ENCODE measurements at regions not wholly inside any gene's neighbourhood (a gene's known extent, or its start where the extent isn't known, plus 50 kb on each side); places are given as distances from the start of the nearest gene placed in this dataset.
A peak's percentile ranks its signal among the peaks of the same experiment; 100 is the strongest.
"Not testable (repeated sequence)": the region's sequence is repeated elsewhere in the genome, so short reads cannot be mapped to it uniquely, and the experiment has no call there.

GRCh38 chr6:111925296-111925695, 52.0 kb upstream of the FYN start:
- peak; percentile 81 for FAIRE-seq
- peak; percentile 13 for DNase-seq (ENCODE audit: insufficient read length, low spot score)
- TF ChIP-seq POLR2A (IDR thresholded peaks at IDR 0.05; ENCODE audit: low read depth, low read length): no peak

DNA sequence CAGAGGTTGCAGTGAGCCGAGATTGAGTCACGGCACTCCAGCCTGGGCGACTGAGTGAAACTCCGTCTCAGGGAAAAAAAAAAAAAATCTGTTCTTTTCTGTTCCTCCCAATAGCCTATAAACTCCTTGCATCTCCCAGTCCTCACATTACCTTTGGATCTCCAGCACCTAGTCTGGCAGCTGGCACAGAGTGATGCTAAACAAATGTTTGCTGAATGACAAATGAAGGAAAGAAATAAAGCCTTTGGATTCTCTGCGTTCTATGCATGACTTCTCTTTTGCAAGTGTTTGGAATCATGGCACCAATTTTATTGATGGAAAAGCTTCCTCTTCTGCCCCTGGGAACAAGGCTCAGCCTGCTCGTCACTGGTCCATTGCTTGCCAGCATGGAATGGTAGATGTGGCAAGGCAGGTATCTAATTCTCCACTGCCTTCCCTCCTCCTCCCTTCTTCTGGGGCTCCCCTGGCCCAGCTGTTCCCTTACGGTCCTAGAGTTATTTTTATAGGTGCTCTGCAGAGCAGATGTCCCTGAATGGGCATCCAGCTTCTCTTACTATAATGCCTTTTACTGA, 53.6 kb upstream of the FYN start:
- no peak for FAIRE-seq
- no peak for TF ChIP-seq POLR2A (IDR thresholded peaks at IDR 0.05; ENCODE audit: low read depth, low read length)
- no peak for DNase-seq (ENCODE audit: insufficient read length, low spot score)

DNA sequence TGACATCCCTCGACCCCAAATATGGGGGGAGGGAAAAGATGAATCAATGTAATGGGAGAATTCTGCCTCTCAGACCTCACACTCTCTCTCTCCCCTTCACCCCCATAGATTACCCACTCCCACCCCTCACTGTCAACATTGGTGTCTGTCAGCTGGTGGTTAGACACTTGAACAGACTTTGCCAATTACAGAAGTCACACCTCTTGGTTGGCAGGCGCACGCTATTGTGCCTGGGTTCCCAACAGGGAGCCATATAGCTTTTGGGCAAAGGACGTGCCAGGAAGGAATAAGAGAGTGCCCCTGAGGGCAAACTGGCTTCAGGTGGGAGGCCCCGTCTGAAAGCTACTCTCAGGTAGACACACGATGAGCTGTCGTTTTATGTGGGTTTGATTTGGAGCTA, 54.1 kb upstream of the FYN start:
- TF ChIP-seq POLR2A (IDR thresholded peaks at IDR 0.05; ENCODE audit: low read depth, low read length): no peak
- FAIRE-seq (no peak), DNase-seq (ENCODE audit: insufficient read length, low spot score) (no peak)

GRCh38 chr6:111928139-111928538, 54.9 kb upstream of the FYN start:
- FAIRE-seq: no peak
- no peak for TF ChIP-seq POLR2A (IDR thresholded peaks at IDR 0.05; ENCODE audit: low read depth, low read length)
- no peak for DNase-seq (ENCODE audit: insufficient read length, low spot score)

DNA sequence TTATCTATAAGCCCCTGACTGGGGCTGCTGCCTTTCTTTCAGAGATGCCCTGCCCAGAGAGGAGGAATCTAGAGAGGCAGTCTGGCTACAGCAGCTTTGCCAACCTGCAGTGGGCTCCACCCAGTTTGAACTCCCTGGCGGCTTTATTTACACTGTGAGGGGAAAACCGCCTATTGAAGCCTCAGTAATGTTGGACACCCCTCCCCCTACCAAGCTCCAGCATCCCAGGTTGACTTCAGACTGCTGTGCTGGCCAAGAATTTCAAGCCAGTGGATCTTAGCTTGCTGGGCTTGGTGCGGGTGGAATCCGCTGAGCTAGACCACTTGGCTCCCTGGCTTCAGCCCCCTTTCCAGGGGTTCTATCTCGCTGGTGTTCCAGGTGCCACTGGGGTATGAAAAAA, 61.4 kb upstream of the FYN start:
- not testable (repeated sequence) for FAIRE-seq; DNase-seq (ENCODE audit: insufficient read length, low spot score)

DNA sequence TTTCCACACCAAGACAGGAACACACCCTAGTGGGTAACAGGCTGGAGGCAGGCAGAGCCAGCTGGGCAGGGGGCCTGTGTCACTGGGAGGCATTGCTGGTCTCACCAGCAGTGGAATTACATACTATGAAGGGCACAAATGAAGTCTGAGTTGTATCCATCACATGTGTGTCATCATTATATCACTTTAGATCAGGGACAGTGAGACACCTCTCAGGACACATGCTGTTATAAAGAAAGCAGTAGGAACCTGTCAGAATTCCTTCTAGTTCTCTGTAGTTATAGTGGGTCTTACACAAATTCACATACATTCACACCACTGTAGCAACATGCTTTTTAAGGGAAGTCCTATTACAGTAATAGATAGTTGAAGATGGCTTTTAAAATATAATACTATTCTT, 63.5 kb upstream of the FYN start:
- no peak for DNase-seq (ENCODE audit: insufficient read length, low spot score)
- no peak for FAIRE-seq
- TF ChIP-seq POLR2A (IDR thresholded peaks at IDR 0.05; ENCODE audit: low read depth, low read length): no peak

GRCh38 chr6:111938710-111939109, 65.5 kb upstream of the FYN start:
- TF ChIP-seq POLR2A (IDR thresholded peaks at IDR 0.05; ENCODE audit: low read depth, low read length): no peak
- peak; percentile 4 for DNase-seq (ENCODE audit: insufficient read length, low spot score)
- FAIRE-seq: no peak

- DNase-seq (ENCODE audit: insufficient read length, low spot score): no peak
- no peak for FAIRE-seq
- TF ChIP-seq POLR2A (IDR thresholded peaks at IDR 0.05; ENCODE audit: low read depth, low read length): no peak
Measured at GRCh38 chr6:111939902-111940301, 66.7 kb upstream of the FYN start.

DNA sequence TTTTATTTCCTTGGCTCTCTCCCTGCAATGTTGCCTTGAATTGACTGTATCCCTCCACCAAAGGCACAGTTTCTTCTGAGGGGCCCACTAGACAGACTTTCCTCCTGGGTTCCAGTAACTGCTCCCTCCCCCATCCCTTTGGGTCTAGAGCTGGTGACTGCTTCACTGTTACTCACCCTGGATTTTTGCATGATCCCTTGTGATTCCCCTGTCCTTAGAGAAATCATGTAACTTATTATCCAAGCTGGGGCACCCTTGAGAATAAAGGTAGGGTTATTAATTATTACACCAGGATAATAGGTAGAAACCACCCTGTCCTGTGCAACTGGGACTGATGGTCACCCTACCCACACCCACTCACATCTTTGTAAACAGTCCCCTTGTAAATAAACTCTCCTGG, 67.5 kb upstream of the FYN start:
- FAIRE-seq: no peak
- no peak for TF ChIP-seq POLR2A (IDR thresholded peaks at IDR 0.05; ENCODE audit: low read depth, low read length)
- no peak for DNase-seq (ENCODE audit: insufficient read length, low spot score)

DNA sequence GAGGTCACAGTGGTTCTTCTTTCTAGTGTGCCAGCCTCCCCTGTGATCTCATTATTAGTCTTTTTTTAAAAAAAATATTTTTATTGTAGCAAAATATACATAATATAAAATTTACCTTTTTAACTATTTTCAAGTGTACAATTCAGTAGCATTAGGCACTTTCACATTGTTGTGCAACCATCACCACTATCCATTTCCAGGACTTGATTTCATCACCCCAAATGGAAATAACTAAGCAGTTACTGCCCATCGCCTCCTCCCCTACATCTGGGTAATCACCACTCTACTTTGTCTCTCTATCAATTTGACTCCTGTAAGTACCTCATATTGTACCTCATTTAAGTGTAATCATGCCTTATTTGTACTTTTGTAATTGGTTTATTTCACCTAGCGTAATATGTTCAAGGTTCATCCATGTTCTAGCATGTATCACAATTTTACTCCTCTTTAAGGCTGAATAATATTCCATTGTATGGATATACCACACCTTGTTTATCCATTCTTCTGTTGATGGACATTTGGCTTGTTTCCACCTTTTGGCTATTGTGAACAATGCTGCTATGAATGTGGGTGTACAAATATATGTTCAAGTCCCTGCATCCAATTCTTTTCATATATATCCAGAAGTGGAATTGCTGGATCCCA, 68.6 kb upstream of the FYN start:
- TF ChIP-seq POLR2A (IDR thresholded peaks at IDR 0.05; ENCODE audit: low read depth, low read length): no peak
- no peak for FAIRE-seq
- DNase-seq (ENCODE audit: insufficient read length, low spot score): no peak

DNA sequence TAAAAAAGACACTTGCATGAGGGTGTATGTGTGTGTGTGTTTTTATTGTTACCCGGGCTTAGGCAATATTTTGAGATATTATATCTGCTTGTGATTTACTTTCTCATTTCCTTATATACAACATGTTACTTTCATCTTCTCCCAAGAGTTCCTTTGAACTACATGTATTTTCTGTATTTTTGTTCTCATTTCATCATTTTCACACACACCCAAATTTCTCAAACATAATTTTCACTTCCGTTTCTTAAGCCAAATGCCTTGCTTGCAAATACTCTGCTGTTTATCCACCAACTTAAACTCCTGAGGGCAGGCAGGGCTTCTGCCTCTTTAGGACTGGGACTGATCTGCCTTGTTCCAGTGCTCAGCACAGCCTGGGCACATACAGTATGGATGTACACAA, 69.3 kb upstream of the FYN start:
- no peak for DNase-seq (ENCODE audit: insufficient read length, low spot score)
- TF ChIP-seq POLR2A (IDR thresholded peaks at IDR 0.05; ENCODE audit: low read depth, low read length): no peak
- FAIRE-seq: no peak

DNA sequence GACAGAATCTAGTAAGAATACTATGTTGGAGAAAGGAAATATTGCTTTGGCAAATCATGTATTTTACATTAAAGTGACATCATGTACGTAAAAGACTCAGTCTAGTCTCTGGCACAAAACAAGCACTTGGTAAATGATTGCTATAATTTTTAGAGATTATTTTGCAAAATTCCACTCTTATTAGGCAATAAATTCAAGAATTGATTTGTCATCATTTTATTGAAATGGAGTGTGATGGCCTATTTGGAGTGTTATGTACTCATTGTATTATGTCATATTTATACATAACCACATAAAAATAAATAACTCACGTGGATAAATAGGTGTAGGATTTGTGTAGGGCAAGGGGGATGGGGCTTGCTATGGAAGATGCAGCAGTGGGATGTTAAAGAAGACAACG, 70.0 kb upstream of the FYN start:
- no peak for TF ChIP-seq POLR2A (IDR thresholded peaks at IDR 0.05; ENCODE audit: low read depth, low read length)
- FAIRE-seq (no peak), DNase-seq (ENCODE audit: insufficient read length, low spot score) (no peak)

- TF ChIP-seq POLR2A (IDR thresholded peaks at IDR 0.05; ENCODE audit: low read depth, low read length): no peak
- DNase-seq (ENCODE audit: insufficient read length, low spot score) (no peak), FAIRE-seq (no peak)
Measured at GRCh38 chr6:111943726-111944125, 70.5 kb upstream of the FYN start.

DNA sequence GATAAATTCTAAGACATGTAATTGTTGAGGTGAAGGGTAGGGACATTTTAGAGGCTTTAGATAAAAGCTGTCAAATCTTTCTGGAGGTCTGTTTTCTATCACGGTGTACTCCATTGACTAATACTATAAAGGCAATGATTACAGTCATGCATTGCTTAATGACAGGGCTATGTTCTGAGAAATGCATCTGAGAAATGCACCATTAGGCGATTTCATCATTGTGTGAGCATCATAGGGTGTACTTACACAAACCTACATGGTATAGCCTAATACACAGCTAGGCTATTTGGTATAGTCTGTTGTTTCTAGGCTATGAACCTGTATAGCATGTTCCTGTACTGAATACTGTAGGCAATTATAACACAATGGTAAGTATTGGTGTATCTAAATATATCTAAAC, 71.3 kb upstream of the FYN start:
- FAIRE-seq (no peak), DNase-seq (ENCODE audit: insufficient read length, low spot score) (no peak)
- TF ChIP-seq POLR2A (IDR thresholded peaks at IDR 0.05; ENCODE audit: low read depth, low read length): no peak

DNA sequence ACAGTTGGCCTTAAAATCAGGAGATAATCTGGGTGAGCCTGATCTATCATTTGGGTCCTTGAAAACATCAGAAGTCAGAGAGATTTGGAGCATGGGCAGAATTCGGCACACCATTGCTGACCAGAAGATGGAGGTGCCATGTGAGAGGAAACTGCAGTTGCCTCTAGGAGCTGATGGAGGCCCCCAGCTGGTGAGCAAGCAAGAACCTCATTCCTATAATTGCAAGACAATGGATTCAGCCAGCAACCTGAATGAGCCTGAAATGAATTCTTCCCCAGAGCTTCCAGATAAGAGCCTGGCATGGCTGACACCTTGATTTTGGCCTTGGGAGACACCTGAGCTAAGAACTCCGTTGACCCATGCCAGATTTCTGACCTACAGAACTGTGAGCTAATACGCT, 76.3 kb upstream of the FYN start:
- no peak for FAIRE-seq

DNA sequence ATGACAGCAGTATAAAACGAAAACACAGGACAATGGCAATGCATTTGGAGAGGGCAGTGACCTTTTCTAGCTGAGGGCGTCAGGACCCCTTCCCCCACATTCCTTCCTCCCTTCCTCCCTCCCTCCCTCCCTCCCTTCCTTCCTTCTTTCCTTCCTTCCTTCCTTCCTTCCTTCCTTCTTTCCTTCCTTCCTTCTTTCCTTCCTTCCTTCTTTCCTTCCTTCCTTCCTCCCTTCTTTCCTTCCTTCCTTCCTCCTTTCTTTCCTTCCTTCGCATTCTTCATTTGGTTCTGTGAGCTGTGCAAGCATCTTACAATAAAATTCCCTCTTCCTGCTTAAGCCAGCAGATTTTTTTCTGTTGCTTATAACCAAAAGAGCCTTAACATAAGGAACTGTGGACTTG, 76.7 kb upstream of the FYN start:
- FAIRE-seq; DNase-seq (ENCODE audit: insufficient read length, low spot score): not testable (repeated sequence)

More for the DNA sequence above, 76.3 kb upstream of the FYN start:
- TF ChIP-seq POLR2A (IDR thresholded peaks at IDR 0.05; ENCODE audit: low read depth, low read length): no peak
- DNase-seq (ENCODE audit: insufficient read length, low spot score): no peak

All from H54 (cell line).